Retinal pigment epithelial cell (primary cell): ENCODE measurements at regions not wholly inside any gene's neighbourhood (a gene's known extent, or its start where the extent isn't known, plus 50 kb on each side); places are given as distances from the start of the nearest gene placed in this dataset.

ENCODE experiments used
- DNase-seq: peaks from one replicate; pipeline ENCODE4 v3.0.0-alpha.2; 2010; ENCODE audit warnings: low read depth
- H3K4me3 ChIP-seq: 2 replicates; pipeline ENCODE4 v1.5.1; 2011; ENCODE audit warnings: mild to moderate bottlenecking, low read length, control low read depth, moderate library complexity
- CTCF ChIP-seq: conservative IDR thresholded peaks from 2 replicates; pipeline ENCODE4 v1.5.1; 2011; ENCODE audit warnings: low read depth, low read length, control low read depth, inconsistent platforms

- H3K4me3 ChIP-seq = peak overlapping the region; percentile 66
- TF ChIP-seq CTCF = no peak
- DNase-seq = peak; percentile 53
Observed at GRCh38 chrX:155767051-155767875, 113.9 kb upstream of the VAMP7 start.

DNA sequence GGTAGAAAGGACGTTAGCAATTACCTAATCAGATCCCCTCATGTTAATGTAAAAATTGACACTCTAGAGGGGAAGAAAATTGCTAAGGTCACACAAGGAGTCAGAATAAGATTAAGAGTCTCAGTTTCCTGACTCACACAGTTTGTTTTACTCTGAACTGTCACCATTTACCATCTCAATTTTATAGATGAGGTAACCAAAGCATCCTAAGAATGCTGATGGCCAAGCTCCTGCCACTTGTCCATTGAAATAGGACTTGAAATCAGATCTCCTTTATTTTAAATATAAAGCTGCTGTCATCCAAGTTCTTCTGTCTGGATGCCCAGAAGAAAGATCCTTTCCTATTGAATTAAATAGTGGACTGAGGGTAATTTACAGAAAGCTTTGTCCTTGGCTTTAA is 114.8 kb upstream of the VAMP7 start:
- DNase-seq = no peak
- no peak overlapping the region for H3K4me3 ChIP-seq
- TF ChIP-seq CTCF = no peak

- DNase-seq = no peak
- no peak for TF ChIP-seq CTCF
- no peak overlapping the region for H3K4me3 ChIP-seq
Observed at GRCh38 chrX:155761185-155761584, 120.0 kb upstream of the VAMP7 start.

DNA sequence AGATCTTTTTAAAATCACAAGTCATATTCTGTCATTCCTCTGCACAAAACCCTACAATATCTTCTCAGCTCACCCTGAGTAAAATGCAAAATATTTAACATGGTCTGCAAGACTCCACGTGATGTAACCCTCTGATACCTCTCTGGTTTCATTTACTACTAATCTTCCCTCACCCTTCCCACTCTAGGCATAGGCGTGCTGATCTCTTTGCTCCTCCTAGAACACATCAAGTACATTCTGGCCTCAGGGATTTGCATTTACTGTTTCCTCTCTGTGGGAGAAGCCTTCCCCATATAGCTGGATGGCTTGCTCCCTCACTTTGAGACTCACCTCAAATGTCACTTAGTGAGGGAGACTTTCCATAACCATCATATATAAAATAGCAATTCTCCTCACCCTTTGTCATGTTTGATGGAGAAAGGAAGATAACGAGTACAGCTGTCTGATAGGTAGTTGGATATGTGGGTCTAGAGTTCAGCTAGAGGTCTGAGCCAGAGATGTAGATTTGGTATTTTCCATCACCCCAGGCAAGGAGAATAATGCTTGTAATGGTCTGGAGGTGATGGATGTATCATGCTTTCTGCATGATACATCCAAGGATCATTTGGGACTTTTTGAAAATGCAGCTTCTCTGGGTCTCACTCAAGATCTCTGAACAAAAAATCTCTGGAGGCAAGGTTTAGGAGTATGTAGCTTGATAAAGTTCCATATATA is 123.9 kb upstream of the VAMP7 start:
- H3K4me3 ChIP-seq = no peak overlapping the region
- no peak for TF ChIP-seq CTCF
- DNase-seq = no peak

DNA sequence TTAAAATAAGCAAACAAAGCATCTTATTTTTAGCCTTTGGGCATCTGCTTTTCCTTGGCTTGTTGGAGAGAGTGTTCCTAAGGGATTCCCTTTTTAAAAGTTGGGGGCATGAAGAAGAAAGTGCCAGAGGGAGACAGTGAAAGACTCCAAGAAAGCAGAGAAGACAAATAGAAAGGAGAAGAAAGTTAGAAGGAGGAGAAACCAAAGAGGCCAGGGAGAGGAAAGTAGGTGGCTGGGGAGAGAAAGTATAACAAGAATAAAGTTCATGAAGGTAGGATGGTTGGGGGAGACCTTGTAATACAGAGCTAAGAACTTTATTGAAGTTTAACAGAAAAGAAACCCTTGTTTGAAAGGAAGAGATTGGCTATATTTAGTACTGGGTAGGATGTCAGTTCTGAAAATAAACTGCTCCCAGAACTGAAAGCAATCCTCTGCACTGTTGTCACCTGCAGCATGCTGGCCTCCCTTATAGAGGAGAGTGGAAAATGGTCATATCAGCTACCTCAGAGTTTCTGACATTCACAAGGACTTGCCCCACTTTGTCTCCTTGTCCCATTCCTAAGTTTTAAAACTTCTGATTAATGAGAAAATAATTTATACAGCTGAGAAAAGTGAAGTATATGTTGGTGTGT is 125.3 kb upstream of the VAMP7 start:
- DNase-seq = no peak
- H3K4me3 ChIP-seq = no peak overlapping the region
- TF ChIP-seq CTCF = no peak

DNA sequence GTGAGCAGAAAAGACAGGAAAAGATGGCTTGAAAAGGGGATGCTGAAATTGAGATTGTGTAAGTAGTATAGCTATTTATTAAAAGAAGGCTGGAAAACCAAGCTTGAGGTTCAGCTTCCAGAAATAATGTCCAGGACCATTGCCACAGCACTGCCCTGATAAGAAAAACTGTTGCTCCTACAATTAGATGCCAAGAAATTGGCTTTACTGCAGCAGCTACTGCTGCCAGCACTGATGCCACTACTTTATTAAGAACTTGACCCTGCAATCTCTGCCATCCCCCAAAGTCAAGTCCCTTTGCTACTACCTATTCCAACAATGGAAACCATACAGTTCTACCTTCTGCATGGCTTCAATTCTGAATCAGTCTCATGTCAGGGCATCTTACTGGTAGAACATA is 130.0 kb upstream of the VAMP7 start:
- no peak for TF ChIP-seq CTCF
- no peak for DNase-seq
- no peak overlapping the region for H3K4me3 ChIP-seq

DNA sequence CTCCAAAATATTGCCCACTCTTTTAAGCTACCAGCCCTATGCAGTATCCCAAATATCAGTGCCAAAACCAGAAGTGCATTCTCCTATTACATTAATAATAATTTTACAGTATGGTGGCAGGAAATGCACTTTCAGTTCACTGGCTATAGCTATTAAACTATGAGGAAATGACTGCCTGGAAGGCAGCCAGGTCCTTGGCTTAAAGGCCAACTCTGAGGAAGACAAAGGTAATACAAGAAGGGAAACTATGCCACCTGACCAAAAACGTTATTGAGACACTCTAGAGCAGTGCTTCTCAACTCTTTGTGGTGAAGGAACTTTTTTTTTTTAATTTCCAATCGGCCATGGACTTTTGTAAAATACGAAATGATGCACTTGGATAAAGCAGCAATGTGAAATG is 133.6 kb upstream of the VAMP7 start:
- peak; percentile 7 for DNase-seq
- TF ChIP-seq CTCF = no peak
- no peak overlapping the region for H3K4me3 ChIP-seq
